ENCODE measurements at regions not wholly inside any gene's neighbourhood (a gene's known extent, or its start where the extent isn't known, plus 50 kb on each side); places are given as distances from the start of the nearest gene placed in this dataset.

- no peak for DNase-seq
Observed at GRCh38 chr9:115590011-115590410, 472.1 kb upstream of the TNC start.

DNA sequence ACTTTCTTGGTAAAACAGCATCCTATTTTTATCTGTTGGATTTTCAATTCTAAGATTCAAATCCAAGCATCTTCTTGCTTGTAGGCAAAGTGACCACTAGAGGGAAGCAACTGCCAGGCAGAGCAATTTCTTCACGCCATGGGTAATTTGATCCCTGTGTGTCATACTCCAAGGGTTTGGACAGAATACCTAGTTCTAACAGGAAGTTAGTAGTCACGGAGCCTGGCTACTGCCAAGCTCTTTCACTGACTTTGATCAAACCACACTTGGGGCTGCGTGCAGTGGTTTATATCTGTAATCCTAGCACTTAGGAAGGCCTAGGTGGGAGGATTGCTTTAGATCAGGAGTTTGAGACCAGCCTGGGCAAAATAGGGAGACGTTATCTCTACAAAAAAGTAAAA lies 473.6 kb upstream of the TNC start:
- DNase-seq = peak; percentile 66

- no peak for DNase-seq
Observed at GRCh38 chr9:115593587-115594091, 475.7 kb upstream of the TNC start.

DNA sequence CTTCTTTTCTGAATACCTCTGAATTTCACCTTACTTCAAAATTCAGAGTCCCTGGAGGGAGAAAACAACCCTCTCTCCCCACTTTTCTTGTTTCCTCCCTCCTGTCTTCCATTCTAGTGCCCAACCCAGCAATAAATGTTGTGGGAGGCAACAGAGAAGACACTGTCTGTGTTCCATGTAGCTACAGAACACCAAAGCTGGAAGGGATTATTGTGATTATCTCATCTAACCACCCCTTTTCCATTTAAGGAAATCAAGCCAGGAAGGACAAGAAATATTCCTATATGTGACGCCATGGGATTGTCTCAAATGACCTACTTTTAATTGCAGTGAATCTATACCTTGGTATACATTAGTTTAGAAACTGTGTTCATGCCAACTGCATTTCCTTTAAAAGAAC lies 476.6 kb upstream of the TNC start:
- no peak for DNase-seq

DNA sequence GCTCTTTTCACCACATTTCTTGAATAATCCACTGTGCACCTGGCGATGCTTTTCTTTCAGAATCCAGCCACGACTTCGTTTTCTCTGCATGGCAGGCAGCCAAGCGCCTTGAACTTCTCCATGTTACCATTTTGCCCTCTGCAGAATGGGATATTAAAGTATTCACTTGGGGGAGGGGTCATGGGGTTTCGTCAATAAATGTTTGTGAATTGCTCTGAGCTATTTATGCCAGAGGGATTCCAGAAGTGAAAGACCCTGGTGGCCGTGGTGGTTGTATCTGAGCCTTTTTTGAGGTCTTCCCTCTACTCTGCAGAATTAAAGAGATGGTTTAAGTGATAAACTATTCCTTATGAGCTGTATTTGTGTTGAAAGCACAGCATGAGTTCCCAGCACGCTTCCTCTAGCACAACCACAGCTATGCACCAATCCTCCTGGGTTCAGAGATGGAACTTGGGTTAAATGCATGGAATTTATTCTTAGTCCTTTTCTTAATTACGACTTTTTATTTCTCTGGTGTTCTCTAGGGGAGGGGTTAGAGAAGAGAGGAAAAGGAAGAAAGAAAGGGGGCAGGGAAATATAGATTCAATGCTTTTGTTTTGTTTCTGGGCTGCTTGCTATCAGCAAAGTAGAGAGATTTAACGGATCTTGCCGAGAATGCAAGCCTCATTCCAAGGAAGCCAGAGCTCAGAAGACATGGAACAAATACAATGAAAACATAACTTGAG lies 478.2 kb upstream of the TNC start:
- DNase-seq = no peak

- no peak for DNase-seq
Observed at GRCh38 chr9:115596746-115597080, 478.8 kb upstream of the TNC start.

GRCh38 chr9:115597330-115597895 lies 479.5 kb upstream of the TNC start:
- DNase-seq = no peak

GRCh38 chr9:115598751-115599150 lies 480.8 kb upstream of the TNC start:
- DNase-seq = no peak

DNA sequence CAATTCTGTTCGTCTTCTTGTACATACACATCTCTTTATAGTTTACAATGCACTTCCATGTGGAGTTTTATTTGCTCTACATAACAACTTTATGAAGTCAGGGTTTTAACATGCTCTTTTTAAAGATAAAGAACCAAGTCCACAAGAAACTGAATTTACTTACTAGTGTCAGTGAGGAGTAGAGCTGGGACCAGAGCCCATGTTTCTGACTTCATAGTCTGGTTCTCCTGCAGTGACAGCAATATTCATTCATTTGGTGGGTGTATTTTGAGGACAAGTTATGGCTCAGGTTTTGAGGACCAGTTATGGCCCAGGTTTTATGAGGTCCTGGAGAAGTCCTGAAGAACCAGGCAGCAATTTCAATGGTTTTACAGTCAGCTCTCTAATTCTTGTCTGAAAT lies 481.9 kb upstream of the TNC start:
- DNase-seq = no peak

DNA sequence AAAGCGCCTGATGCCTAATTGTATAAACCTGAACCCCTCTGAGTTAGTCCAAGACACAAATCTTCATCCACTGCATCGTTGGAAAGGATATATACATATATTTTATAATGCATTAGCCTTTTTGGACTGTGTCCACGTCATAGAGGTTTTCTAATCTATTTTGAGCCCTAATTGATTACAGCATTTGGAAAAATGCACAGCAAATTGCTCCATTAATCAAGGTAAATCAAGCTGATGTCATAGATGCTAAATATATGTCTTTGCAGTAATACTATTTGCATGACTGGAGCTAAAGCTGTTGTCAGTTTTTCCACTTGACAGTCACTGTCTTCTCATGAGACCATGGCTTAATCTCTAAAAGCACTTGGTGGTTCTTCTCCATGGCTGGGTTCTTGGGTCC lies 483.5 kb upstream of the TNC start:
- DNase-seq = no peak

- DNase-seq = no peak
Observed at GRCh38 chr9:115604831-115605483, 487.0 kb upstream of the TNC start.

DNA sequence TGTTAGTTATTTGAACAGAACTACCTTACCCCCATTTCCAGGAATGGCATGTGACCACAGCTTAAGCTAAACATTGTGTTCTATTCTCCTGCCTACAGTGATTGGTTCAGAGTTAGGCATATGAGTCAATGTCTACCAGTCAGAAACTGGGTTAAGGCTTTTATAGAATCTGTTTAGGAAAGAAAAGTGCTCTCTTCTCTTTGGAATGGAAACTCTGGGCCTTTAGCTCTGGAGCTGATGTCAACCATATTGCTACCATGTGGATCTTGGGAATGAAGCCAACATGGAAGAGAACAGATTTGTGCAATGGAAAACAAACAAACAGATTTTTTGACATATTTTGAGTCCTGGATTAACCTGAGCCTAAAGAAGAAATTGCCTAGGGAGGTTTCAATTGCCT lies 488.9 kb upstream of the TNC start:
- no peak for DNase-seq

DNA sequence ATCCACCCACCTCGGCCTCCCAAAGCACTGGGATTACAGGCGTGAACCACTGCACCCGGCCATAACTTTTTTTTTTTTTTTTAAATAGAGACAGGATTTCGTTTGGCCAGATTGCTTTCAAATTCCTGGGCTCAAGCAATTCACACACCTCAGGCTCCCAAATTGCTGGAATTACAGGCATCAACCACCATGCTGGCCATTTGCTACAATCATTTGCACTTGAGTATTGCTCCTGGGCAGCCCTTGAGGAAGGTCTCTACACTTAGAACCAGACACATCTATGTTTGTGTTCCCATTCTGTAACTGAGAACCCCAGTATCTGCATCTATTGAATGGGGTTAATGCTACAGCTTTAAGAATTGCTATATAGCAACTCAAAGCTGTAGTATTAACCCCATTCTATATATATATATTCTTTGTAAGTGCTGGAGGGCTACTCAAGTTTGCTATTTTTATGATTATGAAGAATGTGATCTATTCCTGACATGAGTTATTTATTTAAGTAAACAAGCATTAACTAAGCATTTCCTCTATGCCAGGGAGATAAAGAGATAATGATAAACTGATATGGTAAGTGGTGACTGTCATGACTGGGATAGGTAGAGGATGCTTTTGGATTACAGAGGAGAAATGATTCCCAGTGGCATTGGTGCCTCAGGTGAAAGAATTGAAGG lies 496.5 kb upstream of the TNC start:
- DNase-seq = no peak

GRCh38 chr9:115615000-115615401 lies 497.0 kb upstream of the TNC start:
- DNase-seq = no peak

GRCh38 chr9:115615821-115616665 lies 498.1 kb upstream of the TNC start:
- DNase-seq = no peak

GRCh38 chr9:115616666-115617239 lies 498.8 kb upstream of the TNC start:
- DNase-seq = no peak

GRCh38 chr9:115625251-115625650 lies 507.3 kb upstream of the TNC start:
- no peak for DNase-seq

GRCh38 chr9:115625954-115626353 lies 508.0 kb upstream of the TNC start:
- DNase-seq = no peak

- no peak for DNase-seq
Observed at GRCh38 chr9:115627511-115627910, 509.6 kb upstream of the TNC start.

GRCh38 chr9:115628426-115628825 lies 510.5 kb upstream of the TNC start:
- no peak for DNase-seq

DNA sequence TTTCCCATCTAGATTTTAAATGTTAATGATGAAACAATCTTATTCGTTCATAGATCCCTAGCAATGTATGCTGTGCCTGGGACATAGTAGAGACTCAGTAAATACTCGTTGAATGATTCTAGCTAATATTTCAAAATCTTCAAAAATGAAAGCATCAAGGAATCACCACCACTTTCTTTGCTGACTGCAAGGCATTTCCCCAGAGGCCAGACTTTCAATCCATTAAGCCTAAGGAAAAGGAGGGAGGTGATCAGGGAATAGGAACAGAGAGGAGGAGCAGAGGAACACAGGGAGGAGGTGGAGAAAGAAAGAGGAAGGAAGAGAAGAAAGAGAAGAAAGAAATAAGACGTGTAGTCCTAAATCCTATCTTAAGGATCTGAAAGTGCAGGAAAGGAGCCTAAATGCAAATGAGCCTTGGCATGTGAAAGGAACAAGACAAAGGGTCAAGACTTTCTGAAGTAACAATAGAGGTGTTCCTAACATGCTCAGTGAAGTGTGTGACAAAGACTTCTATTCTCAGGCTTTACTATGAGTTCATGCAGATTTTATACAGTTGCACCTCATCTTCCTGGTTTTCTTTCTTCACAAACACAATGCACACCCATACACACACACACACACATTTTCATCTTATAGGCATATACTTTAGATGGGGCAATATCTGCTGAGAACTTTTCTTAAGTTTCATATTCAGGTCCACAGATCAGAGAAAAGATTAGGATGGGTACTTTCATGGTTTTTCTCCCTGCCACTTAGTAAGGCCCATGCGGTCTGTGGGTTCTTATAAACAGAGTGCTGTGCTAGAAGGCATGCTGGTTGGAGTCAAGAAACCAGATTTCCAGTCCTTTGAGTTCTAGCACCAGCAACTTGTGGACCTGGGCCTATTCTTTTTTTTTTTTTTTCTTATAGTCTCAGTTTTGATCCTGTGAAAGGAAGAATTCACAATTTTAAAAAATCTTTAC lies 512.2 kb upstream of the TNC start:
- DNase-seq = no peak
